GM21529 (cell line): ENCODE measurements at regions not wholly inside any gene's neighbourhood (a gene's known extent, or its start where the extent isn't known, plus 50 kb on each side); places are given as distances from the start of the nearest gene placed in this dataset.
"Not testable (repeated sequence)": the region's sequence is repeated elsewhere in the genome, so short reads cannot be mapped to it uniquely, and the experiment has no call there.

Source experiments
- ATAC-seq: cut with Tn5 transposase; IDR thresholded peaks from one replicate; pipeline ENCODE4 v1.9.1; 2021; ENCODE audit not compliant: unreplicated experiment

DNA sequence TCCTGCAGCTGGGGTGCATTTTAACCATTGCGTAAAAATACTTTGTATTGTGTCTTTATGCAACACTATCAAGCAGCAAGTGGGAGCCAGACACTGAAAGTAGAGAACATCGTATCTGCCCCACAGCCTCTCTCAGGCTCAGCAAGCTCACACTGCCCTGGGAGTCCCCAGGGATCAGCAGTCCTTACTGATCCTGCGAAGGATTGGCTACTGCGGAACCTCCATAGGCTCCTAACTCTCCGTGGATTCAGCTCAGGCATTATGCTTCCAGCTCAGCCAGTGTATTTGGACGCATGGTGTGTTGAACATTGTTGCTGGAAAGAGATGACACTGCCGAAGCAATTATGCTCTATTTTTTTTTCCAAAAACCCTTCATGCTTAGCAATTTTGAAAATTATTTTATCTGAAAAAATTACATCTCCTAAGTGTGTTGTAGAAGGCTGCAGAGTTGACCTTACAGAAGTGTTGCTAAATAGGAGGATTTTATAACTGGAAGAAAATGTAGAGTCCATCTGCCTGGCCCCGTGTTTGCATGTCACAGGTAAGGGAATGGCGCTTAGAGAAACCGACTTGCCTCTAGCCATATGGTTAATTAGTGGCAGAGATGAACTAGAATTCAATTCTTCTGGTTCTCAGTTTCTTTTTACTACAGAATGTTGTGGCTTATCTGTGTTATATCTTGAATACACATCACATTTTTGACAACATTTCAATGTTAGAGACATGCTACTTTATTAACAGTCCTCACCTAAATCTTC, 276.4 kb upstream of the COBL start:
- no peak for ATAC-seq

DNA sequence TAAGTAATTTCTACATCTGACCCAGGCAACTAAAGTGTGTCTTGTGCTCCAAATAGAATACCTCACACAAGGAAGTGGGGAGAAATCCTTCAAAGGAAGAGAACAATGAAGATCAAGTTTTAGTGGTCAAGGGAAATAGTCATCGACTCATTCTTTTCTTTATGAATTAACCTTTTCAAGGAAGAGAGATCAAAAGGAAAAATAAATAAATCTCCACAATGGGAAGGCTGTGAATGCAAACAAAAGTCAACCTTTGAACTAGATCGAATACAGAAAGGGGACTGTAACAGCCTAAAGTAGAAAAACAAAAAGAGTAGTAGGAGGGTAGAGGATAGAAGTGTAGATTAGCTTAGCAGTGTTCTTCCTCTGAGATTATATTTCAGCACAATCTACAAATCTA, 274.6 kb upstream of the COBL start:
- ATAC-seq = no peak

DNA sequence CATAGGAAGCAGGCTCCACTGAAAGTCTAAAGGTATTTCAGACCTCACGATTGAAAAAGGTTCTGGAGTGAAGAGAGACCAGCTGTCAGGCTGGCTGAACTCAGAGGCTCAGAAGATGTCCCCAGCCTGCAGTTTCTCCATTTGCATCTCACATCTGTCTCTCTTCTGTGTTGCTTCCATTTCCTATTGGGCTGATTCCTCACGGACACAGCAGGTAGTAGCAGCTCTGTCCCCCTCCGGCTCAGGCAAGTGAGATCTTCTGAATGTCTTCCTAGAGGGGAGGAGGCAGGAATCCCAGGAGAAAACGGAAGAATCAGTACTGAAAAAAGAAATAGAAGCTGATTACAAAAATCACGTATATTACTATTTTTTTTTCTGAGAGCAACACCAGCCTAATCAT, 274.1 kb upstream of the COBL start:
- ATAC-seq = no peak

DNA sequence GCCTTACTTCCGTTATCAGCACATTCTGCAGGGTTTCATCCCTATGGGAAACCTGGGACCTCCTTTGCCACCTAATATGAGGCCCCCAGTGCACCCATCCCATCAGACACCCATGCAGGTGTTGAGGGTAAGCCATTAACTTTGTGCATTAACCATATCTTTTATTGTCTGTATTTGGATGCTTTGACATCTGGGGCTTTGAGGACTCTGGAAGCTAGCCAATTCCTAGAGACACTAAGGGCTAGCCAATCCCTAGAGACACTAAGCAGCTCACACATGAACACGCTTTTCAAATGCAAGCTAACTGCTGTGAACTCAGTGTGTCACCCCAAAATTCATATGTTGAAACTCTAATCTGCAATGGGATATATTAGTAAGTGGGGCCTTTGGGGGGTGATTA, 272.5 kb upstream of the COBL start:
- no peak for ATAC-seq

DNA sequence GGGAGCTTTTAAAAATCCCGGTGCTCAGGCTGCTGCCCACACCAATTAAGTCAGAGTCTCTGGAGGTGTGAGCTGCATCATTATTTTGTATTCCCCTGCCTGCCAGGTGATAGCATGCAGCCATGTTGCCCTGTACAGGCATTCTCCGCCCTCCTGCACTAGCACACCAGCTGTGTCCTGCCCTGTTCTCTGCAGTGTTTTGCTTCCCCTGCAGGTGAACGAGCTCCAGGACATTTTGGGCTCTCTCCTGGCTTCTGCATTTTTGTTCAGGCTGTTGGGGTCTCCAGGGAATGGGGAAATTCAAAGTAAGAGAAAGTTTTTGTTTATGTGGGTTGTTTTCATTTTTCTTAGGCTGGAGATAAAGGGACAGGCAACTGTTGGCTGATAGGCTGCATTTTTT, 271.0 kb upstream of the COBL start:
- no peak for ATAC-seq

DNA sequence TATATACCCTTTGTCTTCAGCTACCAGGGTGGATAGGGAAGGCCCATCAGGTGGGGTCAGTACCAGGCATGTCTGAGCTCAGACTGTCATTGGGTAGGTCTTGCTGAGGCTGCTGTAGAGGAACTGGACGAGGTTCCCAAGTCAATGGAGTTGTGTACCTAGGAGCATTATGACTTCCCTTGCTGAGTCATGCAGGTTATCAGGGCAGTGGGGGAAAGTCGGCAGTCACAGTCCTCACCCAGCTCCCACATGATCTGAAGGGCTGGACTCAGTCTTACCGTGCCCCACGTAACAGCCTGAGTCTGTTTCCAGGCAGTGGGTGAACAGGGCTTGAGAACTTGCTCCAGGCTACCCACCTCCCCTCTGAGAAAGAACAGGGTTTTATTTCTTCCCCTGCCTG, 260.8 kb upstream of the COBL start:
- no peak for ATAC-seq

DNA sequence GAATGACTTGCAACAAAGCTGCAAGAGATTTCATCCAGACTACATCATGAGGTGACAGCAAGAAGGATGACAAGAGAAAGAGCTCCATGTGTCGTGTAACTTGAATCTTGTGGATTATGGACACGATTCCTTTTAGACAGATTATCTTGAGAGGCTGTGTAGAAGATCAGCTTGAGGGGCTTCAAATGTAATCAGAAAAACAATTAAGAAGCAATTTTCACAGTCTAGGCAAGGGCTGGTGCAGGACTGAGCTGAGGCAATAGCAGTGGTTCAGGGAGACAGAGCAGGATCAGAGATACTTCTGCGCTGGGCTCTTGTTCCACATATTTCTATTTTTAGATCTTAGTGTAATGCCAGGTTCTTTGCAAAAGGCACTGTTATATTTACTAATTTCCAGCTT, 253.0 kb upstream of the COBL start:
- no peak for ATAC-seq

DNA sequence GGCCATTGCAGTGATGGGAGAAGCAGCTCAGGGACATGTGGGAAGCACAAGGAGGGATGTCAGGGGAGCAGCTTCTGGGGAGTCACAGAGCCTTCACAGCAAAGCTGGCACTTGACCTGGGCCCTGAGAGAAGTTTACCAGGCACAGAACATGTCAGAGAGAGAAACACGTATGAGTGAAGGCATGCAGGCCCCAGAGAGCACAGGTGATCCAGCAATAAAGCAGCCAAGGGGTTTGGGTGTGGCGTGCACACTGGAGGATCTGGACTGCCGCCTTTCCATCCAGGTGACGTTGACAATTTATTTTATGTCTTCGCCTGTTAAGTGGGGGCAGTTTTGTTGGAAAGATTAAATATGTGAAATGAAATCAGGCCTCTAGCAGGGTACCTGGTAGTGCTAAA, 252.6 kb upstream of the COBL start:
- ATAC-seq = no peak

DNA sequence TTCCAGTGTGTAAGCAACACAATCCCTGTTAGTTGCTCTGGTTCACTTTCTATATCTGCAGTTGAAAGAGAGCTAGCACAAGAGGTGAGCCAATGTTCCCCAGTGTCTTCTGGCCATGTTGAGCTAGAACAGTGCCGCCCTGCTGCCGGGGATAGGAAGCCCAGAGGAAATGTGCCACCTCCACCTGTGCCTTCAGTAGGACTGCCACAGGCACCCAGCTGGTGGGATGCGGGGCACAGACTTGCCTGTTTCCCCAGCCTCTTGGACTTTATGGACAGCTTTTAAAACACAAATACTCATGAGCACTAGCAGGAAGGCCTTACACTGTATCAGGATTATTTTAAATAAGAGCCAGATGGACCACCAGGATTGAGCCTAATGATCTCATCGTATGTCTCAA, 234.5 kb upstream of the COBL start:
- ATAC-seq = no peak

DNA sequence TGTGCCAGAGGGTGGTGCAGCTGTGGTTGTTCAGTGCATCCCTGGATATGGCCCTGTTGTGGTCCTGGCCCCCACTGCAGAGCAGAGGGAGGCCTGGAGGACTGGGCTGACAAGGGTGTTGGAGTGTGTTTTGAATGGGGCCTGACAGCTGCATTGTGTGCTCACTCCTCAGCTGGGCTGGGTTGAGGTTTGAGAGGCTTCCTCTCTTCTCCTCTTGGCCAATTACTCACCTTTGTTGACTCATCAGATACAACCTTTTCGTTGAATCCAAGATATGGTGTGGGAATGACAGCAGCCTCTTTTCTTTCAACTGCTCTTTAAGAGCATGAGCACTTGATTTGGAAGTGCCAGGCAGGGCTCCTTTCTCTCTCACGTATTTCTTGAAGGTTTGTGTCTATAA, 228.5 kb upstream of the COBL start:
- no peak for ATAC-seq

DNA sequence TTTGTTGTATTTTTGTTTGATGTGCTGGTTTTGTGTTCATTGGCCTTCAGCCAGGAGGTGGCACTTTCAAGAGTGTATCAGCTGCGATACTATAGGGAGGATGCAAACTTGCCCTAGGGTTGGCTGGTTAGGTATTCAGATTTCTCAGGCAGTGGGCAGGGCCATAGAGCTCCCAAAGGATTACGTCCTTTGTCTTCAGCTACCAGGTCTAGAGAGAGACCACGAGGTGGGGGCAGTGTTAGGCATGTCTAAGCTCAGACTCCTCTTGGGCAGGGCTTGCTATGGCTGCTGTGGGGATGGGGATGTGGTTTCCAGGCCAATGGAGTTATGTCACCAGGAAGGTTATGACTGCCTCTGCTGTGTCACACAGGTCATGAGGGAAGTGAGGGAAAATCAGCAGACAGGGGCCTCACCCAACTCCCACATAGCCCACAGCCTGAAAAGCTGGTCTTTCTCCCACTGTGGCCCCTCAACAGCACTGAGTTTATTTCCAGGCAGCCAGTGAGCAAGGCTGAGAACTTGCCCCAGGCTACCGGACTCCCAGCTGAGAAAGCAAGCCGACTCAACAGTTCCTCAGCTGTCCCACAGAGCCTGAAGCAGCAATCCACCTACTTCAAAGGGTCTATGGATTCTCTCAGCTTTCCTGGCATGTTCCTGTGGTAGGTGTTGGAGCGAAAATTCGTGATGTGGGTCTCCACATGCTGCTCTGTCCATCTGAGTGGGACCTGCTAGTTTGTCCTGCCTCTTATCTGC, 227.4 kb upstream of the COBL start:
- no peak for ATAC-seq

DNA sequence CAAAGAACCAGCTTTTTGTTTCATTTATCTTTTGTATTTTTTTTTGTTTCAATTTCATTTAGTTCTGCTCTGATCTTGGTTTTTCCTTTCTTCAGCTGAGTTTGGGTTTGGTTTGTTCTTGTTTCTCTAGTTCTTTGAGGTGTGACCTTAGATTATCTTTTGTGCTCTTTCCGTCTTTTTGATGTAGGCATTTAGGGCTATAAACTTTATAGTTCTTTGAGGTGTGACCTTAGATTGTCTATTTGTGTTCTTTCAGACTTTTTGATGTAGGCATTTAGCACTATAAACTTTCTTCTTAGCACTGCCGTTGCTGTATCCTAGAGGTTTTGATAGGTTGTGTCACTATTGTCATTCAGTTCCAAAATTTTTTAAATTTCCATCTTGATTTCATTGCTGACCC, 224.3 kb upstream of the COBL start:
- not testable (repeated sequence) for ATAC-seq

DNA sequence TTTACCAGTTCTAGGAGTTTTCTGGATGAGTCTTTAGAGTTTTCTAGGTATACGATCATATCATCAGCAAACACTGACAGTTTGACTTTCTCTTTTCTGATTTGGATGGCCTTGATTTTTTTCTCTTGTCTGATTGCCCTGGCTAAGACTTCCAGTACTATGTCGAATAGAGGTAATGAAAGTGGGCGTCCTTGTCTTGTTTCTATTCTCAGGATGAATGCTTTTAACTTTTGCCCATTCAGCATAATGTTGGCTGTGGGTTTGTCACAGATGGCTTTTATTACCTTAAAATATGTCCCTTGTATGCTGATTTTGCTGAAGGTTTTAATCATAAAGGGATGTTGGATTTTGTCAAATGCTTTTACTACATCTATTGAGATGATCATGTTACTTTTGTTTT, 223.2 kb upstream of the COBL start:
- ATAC-seq = no peak

DNA sequence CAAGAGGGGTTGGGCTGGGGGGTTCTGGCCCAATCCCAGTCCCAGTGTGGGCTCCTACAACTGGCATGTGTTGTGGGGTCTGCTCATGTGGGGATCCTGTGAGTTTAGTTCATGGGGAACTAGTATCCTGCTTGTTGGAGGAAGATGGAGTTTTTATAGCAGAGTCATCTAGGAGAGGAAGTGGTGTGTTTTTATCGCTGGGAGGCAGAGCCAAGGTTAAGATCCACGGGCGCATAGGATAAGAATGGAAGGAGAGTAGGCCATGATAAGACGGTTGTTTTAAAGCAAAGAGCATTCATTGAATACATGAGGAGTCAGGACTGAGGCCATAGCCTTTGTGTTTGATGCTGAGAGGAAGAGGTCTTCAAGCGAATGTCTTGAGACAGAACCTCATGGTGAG, 211.6 kb upstream of the COBL start:
- ATAC-seq = no peak

DNA sequence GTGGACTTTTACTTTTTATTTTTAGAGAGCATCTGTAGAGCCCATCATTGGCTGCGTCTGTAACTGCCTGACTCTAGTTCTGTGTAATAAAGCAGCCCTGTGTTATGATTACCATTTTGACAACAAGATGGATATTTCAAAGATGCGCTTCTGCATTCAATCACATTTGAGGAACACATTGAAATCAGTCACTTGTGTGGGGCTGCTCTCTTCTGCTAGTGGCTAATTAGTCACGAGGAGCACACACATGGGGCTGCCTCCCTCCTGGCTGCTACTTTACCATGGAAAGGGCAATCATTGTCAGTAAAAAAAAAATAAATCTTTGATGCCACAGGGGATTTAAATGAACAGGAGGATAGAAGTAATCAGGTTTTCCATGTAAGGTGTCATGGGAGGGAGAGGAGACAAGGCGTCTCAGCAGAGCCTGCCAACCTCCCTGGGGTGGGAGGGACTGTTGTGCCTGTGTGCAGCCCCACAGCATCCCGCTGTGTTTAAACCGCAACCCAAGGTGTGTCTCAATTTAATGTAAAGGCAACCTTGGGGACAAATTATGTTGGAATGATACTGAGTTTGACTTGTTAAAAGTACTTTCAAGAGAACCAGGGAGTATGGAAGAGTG, 205.2 kb upstream of the COBL start:
- ATAC-seq = no peak

DNA sequence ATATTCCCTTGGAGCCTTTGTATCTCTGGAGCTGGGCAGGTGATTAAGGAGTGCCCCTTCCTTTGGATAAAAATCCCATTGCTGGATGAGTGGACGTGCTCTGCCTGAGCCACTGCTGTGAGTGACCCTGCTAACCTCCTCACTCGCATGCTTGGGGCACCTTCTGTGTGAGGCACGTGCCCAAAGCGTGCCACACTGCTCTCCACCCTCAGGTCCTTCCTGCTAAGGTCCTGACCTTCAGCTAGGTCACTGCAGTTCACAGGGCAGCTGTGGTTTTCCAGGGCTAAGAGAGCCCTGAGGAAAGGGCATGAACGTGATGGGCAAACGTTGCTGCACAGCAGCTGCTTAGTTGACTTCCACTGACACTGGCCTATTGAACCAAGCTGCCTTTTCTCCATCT, 204.4 kb upstream of the COBL start:
- ATAC-seq = no peak

DNA sequence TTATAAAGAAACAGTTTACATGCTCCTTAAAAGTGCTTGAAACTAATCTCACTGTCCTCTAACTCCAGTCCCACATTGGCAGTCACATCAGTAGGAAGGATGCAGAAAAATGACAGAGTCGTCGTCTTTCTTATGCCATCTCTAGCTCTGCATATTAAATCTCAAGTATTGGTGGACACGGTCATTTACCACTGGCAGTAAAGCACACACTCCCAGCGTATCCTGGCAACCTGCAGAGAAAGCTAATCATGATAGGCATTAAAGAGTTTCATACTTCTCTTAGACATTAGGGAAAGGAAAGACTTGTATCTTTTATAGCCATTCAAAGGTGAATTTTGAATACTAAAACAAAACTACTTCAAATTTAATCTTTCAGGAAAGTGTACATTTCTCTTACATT, 202.0 kb upstream of the COBL start:
- no peak for ATAC-seq

DNA sequence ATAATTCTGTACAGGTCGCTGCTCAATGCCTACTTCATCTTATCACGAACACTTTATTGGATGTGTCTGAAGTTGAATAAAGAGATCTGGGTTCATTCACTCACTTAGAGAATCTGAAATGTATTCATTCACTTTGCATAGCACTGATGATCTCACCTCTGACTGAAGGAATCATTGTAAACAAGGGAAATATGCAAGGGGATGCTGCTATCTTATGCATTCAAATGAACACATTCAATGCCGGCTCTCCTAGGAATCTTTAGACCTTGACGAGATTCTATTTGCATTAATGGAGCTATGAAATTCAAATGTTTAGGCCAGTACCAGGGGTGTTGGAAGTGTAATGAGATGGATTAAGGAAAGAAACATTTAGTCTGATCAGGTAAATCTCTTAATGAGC, 200.6 kb upstream of the COBL start:
- ATAC-seq = no peak

DNA sequence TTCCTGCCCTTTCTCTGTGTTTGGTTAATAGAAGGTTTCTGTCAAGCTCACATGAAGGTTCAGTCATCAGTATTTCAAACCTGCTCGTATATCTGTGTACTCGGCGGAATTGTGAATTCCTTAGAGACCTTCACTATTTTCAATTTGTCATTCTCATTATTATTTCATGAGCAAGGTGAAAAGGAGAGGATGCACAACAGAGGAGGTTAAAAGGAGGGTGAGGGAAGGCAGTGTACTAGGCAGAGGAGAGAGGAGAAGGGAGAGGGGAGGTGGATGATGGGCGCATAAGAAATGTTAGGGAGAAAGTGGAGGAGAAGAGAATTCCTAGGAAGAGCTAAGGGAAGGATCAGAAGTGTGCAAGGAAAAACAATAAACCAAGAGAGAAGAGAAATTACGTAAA, 185.0 kb upstream of the COBL start:
- ATAC-seq = no peak

DNA sequence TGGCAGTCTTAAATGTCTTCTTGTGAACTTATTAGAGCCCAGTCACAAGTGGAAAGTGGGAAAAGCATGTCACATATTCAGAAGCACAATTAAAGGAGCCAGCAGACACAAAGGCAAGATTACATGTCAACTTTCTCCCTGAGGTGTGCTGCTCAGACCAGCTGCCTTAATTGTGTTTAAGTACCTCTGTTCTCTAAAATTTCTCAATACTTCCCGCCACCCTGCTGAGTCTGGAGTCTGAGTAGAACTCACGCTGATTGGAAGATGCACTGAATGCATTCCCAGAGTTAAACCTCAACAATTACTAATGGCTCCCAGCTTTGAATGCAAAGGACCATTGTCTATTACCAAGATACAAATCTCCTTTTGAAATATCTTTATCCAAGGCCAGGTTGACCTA, 166.4 kb upstream of the COBL start:
- ATAC-seq = no peak

DNA sequence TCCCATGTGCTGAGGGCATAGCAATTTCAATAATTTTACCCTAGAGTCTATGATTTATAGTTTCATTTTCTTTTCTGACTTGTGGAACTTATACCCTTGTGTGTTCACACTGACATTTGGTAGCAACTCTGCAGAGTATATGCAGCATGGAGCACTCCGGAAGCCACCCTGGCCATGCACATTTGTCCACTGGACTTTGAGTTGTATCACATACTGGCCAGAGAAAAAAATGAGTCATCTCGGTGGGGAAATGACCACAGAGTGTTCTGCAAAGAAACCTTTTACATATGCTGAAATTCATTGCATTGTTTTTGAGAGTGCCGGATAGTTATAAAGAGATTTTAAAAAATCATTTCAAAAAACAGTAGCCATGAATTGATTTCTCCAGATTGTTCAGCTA, 164.8 kb upstream of the COBL start:
- no peak for ATAC-seq

DNA sequence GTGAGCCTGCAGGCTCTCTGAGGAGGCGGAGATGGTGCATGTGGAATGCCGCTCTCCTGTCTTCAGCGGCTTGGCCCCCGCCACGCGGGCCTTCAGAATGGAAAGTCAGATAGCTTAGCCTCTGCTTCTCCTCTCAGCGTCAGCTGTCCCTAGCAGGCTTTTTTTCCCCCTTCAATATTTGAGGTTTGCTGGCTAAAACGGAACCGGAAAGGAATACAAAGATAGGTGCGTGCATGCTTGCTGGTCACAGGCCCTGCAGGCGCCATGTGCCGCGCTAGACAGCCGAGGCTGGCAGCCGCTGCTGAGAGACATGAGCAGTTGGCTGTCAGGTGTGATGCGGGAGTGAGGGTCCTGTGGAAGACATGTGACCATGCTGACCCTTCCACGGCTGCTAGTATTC, 161.2 kb upstream of the COBL start:
- no peak for ATAC-seq
